PC-3 (cell line): ENCODE measurements at regions not wholly inside any gene's neighbourhood (a gene's known extent, or its start where the extent isn't known, plus 50 kb on each side); places are given as distances from the start of the nearest gene placed in this dataset.

Experiments
- ATAC-seq: fragments of 200-7000 bp; cut with Tn5 transposase; 2 replicates; pipeline ENCODE4 v1.9.1; 2020; ENCODE audit warnings: mild to moderate bottlenecking, moderate library complexity
- BruUV-seq: library from RNA; stranded (reverse); fragments of 400-500 nt; replicated peaks from 2 replicates; lab custom pipeline; 2021; lab: Mats Ljungman, UMichigan
- CTCF ChIA-PET: fragments of 300-600 bp; sonication (Branson Sonifier 250); formaldehyde crosslinking; loops from one replicate; lab custom pipeline; 2022; ENCODE audit warnings: antibody characterized with exemption; lab: Charles Lee
- POLR2A ChIA-PET: fragments of 300-600 bp; sonication (Branson Sonifier 250); formaldehyde crosslinking; loops from one replicate; lab custom pipeline; 2022; ENCODE audit warnings: antibody characterized with exemption; ENCODE audit not compliant: unreplicated experiment; lab: Charles Lee
- DNase-seq: peaks from one replicate; pipeline ENCODE4 v3.0.0-alpha.2; 2015
- H2AFZ ChIP-seq: fragments of 300-600 bp; sonication (generic); 2 replicates; pipeline ENCODE4 v1.6.0; 2016; ENCODE audit warnings: antibody characterized with exemption, low read length
- H3F3A ChIP-seq: fragments of 300-600 bp; sonication (generic); one replicate; pipeline ENCODE4 v1.6.0; 2017; ENCODE audit warnings: antibody characterized with exemption, low read length, control low read depth, mild to moderate bottlenecking; ENCODE audit not compliant: unreplicated experiment
- H3K27ac ChIP-seq: fragments of 300-600 bp; sonication (generic); 2 replicates; pipeline ENCODE4 v1.5.1; 2016; ENCODE audit warnings: mild to moderate bottlenecking, low read length
- H3K27me3 ChIP-seq: fragments of 300-600 bp; sonication (generic); 2 replicates; pipeline ENCODE4 v1.6.1; 2016; ENCODE audit warnings: low read length, mixed read lengths
- H3K36me3 ChIP-seq: fragments of 300-600 bp; sonication (generic); 2 replicates; pipeline ENCODE4 v1.6.1; 2016; ENCODE audit warnings: low read depth, mixed run types, low read length, mixed read lengths
- H3K4me1 ChIP-seq: fragments of 300-600 bp; sonication (generic); 2 replicates; pipeline ENCODE4 v1.5.1; 2016; ENCODE audit warnings: low read length; ENCODE audit not compliant: insufficient read depth
- H3K4me2 ChIP-seq: fragments of 300-600 bp; sonication (generic); 2 replicates; pipeline ENCODE4 v1.6.0; 2016; ENCODE audit warnings: low read length
- H3K4me3 ChIP-seq: fragments of 300-600 bp; sonication (generic); 2 replicates; pipeline ENCODE4 v1.5.1; 2016; ENCODE audit warnings: mild to moderate bottlenecking, low read length, mixed read lengths
- H3K79me2 ChIP-seq: fragments of 300-600 bp; sonication (generic); 2 replicates; pipeline ENCODE4 v1.6.1; 2017; ENCODE audit warnings: low read length, mixed read lengths
- H3K9ac ChIP-seq: fragments of 300-600 bp; sonication (generic); 2 replicates; pipeline ENCODE4 v1.6.0; 2016; ENCODE audit warnings: mild to moderate bottlenecking, low read length
- H3K9me2 ChIP-seq: fragments of 300-600 bp; sonication (generic); replicated peaks from 2 replicates; pipeline ENCODE4 v1.6.1; 2016; ENCODE audit warnings: mixed run types, low read length, mixed read lengths
- H3K9me3 ChIP-seq: fragments of 300-600 bp; sonication (generic); 2 replicates; pipeline ENCODE4 v1.6.1; 2016; ENCODE audit warnings: low read length, mixed read lengths
- H4K20me1 ChIP-seq: fragments of 300-600 bp; sonication (generic); 2 replicates; pipeline ENCODE4 v1.6.1; 2016; ENCODE audit warnings: low read length, mixed read lengths
- EZH2 ChIP-seq: fragments of 300-600 bp; sonication (generic); IDR thresholded peaks from one replicate; pipeline ENCODE4 v1.6.1; 2017; ENCODE audit warnings: antibody characterized with exemption, mild to moderate bottlenecking, low read length; ENCODE audit not compliant: unreplicated experiment
- EZH2phosphoT487 ChIP-seq: fragments of 300-600 bp; sonication (generic); IDR thresholded peaks from 2 replicates; pipeline ENCODE4 v1.6.1; 2018; ENCODE audit warnings: mild to moderate bottlenecking, antibody characterized with exemption, low read length, borderline replicate concordance
- intact Hi-C: fragments of 100-400 bp; cut with micrococcal nuclease; formaldehyde crosslinking; loops from 2 replicates; pipeline ENCODE4 v1.9.0; 2023
- TF ChIP-seq, protein P1 (sequence below): fragments of 300-600 bp; sonication (generic); conservative IDR thresholded peaks from 2 replicates; pipeline ENCODE4 v1.5.1; 2017; ENCODE audit warnings: antibody characterized with exemption, low read depth, mild to moderate bottlenecking, low read length

DNA sequence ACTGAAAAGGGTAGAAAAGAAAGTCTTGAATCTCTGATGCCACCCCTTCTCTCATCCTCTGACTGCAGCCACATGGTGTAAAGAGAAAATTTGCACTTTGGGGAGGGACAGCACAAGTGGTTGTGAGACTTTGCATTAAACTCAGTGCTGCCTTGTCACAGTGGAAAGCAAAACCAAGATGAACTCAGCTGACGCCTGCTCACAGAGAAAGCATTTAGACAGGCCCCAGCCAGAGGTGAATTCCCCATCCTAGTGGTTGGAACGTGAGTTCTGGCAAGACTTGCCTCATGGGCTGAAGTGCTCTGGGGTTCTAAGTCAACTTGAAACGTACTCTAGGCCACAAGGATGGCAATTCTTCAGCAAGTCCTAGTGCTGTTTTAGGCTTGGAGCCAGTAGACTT is 1101.4 kb downstream of the ADGRL3 start:
- BruUV-seq = no TSS peak
- Histone ChIP-seq H3K79me2 (no peaks in the 10 kb centered on the region), H3K9me3 (no peaks in the 10 kb centered on the region), H3K4me3 (no peak overlapping the region), H3K4me1 (no peaks in the 10 kb centered on the region), H3K4me2 (no peak overlapping the region), H3F3A (no peaks in the 10 kb centered on the region), H3K27ac (no peak overlapping the region), H3K27me3 (no peaks in the 10 kb centered on the region), H2AFZ (no peak overlapping the region), H3K9me2 (no peaks in the 10 kb centered on the region), H4K20me1 (no peaks in the 10 kb centered on the region), H3K9ac (no peak overlapping the region), H3K36me3 (no peaks in the 10 kb centered on the region)
- TF ChIP-seq EZH2 (no peak), EZH2phosphoT487 (no peak)
- TF ChIP-seq, protein P1, sequence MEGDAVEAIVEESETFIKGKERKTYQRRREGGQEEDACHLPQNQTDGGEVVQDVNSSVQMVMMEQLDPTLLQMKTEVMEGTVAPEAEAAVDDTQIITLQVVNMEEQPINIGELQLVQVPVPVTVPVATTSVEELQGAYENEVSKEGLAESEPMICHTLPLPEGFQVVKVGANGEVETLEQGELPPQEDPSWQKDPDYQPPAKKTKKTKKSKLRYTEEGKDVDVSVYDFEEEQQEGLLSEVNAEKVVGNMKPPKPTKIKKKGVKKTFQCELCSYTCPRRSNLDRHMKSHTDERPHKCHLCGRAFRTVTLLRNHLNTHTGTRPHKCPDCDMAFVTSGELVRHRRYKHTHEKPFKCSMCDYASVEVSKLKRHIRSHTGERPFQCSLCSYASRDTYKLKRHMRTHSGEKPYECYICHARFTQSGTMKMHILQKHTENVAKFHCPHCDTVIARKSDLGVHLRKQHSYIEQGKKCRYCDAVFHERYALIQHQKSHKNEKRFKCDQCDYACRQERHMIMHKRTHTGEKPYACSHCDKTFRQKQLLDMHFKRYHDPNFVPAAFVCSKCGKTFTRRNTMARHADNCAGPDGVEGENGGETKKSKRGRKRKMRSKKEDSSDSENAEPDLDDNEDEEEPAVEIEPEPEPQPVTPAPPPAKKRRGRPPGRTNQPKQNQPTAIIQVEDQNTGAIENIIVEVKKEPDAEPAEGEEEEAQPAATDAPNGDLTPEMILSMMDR = no peak
- no peak for ATAC-seq
- ChIA-PET POLR2A (no interaction called here), CTCF (no interaction called here)
- DNase-seq = no peak
- intact Hi-C loops = no loop called here

DNA sequence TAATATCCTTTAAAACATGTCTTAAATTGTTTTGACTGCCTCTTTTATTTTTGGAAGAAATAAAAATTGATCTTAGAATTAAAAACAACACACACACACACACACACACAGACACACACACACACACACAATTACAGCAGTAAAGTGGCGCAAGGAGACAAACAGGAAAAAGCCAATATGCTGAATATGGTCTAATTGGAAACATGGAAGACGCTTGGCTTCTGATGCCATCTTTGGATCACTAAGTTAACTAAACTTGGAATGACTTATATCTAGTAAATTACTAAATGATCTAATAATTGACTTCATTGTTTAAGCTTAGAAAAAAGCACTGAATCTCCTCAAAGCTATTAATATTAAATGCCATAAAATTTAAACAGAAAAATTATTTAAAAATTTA is 1093.4 kb downstream of the ADGRL3 start:
- Histone ChIP-seq H3K27me3 (no peaks in the 10 kb centered on the region), H3K4me1 (no peaks in the 10 kb centered on the region), H3F3A (no peaks in the 10 kb centered on the region), H3K4me2 (no peak overlapping the region), H2AFZ (peak overlapping the region; percentile 11; the same call in 1 of the 2 replicates), H3K9me3 (no peaks in the 10 kb centered on the region), H4K20me1 (no peaks in the 10 kb centered on the region), H3K27ac (no peak overlapping the region), H3K9ac (no peak overlapping the region), H3K79me2 (no peaks in the 10 kb centered on the region), H3K36me3 (no peaks in the 10 kb centered on the region), H3K4me3 (no peak overlapping the region), H3K9me2 (no peaks in the 10 kb centered on the region)
- intact Hi-C loops = no loop called here
- TF ChIP-seq EZH2phosphoT487 = no peak
- TF ChIP-seq, protein P1 = no peak
- TF ChIP-seq EZH2 = no peak
- ChIA-PET CTCF (no interaction called here), POLR2A (no interaction called here)
- BruUV-seq = no TSS peak
- ATAC-seq (no peak), DNase-seq (no peak)

DNA sequence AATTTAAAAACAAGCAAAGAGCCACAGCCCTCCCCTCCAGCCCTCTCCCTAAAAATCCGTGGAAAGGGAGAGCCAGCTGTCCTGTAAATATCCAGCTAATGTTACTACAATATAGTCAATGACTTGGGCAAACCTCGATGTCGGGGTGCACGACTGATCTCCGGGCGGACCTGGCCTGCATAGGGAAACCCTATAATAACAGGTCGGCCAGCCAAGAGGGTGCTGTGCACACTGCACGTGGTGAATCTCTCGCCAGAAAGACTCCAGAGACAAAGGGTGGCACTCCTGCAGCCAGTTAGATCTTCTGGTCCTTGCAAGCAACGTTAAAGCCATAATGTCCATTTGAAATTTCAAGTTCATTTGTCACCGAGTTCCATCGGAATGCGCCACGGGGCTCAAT is 1092.8 kb downstream of the ADGRL3 start:
- CTCF ChIA-PET = no interaction called here
- BruUV-seq = no TSS peak
- H3K79me2 ChIP-seq = no peaks in the 10 kb centered on the region

More for the DNA sequence above, 1092.8 kb downstream of the ADGRL3 start:
- Histone ChIP-seq H2AFZ (peak overlapping the region; percentile 11; the same call in 1 of the 2 replicates), H3K4me3 (no peak overlapping the region), H3K4me2 (no peak overlapping the region), H3K9me2 (no peaks in the 10 kb centered on the region), H3K27ac (no peak overlapping the region), H3K27me3 (no peaks in the 10 kb centered on the region), H3K9ac (no peak overlapping the region), H3K36me3 (no peaks in the 10 kb centered on the region), H3F3A (no peaks in the 10 kb centered on the region), H3K4me1 (no peaks in the 10 kb centered on the region), H4K20me1 (no peaks in the 10 kb centered on the region), H3K9me3 (no peaks in the 10 kb centered on the region)
- ATAC-seq (no peak), DNase-seq (no peak)
- no peak for TF ChIP-seq EZH2
- TF ChIP-seq, protein P1 = no peak
- no peak for TF ChIP-seq EZH2phosphoT487
- POLR2A ChIA-PET = no interaction called here
- intact Hi-C loops = no loop called here
